Activated naive CD4-positive, alpha-beta T cell treated with anti-CD3 and anti-CD28 coated beads, Interleukin-2, amount 50 U/mL, for 24 hours (primary cell): ENCODE measurements at regions not wholly inside any gene's neighbourhood (a gene's known extent, or its start where the extent isn't known, plus 50 kb on each side); places are given as distances from the start of the nearest gene placed in this dataset.

Experiments
- H3K27ac Mint-ChIP-seq: one replicate; pipeline ENCODE4 v1.8.0; 2021; ENCODE audit warnings: mild to moderate bottlenecking, mixed read lengths
- H3K27me3 Mint-ChIP-seq: one replicate; pipeline ENCODE4 v1.8.0; 2021; ENCODE audit warnings: mixed read lengths
- H3K36me3 Mint-ChIP-seq: one replicate; pipeline ENCODE4 v1.8.0; 2021; ENCODE audit warnings: mixed read lengths
- H3K4me1 Mint-ChIP-seq: one replicate; pipeline ENCODE4 v1.8.0; 2021; ENCODE audit warnings: mixed read lengths
- H3K4me3 Mint-ChIP-seq: one replicate; pipeline ENCODE4 v1.8.0; 2021; ENCODE audit warnings: mild to moderate bottlenecking, mixed read lengths
- H3K9me3 Mint-ChIP-seq: one replicate; pipeline ENCODE4 v1.8.0; 2021; ENCODE audit warnings: mixed read lengths

DNA sequence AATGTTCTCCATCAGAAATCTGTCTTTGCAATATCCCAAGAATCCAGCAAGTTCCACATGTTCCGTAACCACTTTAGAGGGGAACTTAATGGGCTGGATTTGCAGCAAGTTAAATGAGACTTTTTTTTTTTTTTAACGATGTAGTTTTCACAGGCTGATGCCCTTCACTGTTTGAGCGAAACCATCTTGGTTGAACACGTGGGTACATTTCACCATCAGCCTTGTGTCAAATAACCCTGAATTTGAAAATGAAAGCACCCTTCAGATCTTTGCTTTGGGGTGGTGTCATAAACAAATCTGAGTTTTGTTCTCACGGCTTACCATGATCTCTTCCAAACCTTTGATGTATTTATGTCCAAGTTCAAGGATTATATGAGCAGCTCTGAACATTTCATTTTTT is 73.7 kb upstream of the EXOC2 start:
- Mint-ChIP-seq H3K27me3 (peaks cover 13% of the 10 kb centered on the region), H3K4me1 (no peaks in the 10 kb centered on the region), H3K27ac (no peak overlapping the region), H3K9me3 (no peaks in the 10 kb centered on the region), H3K36me3 (peaks cover 1% of the 10 kb centered on the region), H3K4me3 (no peak overlapping the region)

DNA sequence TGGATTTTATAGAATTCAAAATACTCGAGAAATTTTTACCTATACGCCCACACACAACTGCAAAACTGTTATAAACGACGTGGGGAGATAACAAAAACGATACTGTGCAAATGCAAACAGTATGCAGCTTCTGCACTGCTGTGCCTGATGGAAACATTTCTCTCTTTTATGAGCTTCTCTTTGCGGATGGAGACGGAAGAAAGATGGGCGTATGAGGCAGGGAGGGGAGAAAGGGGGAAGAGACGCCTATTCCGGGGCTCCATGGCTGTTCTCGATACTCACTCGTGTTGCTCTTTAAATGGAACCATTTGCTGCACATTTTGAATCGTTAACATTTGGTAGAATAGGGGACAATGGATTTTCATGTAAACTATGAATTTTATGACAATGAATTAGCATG is 69.1 kb upstream of the EXOC2 start:
- H3K27ac Mint-ChIP-seq: no peak overlapping the region
- H3K9me3 Mint-ChIP-seq: no peaks in the 10 kb centered on the region
- H3K4me3 Mint-ChIP-seq: no peak overlapping the region
- H3K27me3 Mint-ChIP-seq: peaks cover 10% of the 10 kb centered on the region
- no peaks in the 10 kb centered on the region for H3K4me1 Mint-ChIP-seq
- peaks cover 1% of the 10 kb centered on the region for H3K36me3 Mint-ChIP-seq

DNA sequence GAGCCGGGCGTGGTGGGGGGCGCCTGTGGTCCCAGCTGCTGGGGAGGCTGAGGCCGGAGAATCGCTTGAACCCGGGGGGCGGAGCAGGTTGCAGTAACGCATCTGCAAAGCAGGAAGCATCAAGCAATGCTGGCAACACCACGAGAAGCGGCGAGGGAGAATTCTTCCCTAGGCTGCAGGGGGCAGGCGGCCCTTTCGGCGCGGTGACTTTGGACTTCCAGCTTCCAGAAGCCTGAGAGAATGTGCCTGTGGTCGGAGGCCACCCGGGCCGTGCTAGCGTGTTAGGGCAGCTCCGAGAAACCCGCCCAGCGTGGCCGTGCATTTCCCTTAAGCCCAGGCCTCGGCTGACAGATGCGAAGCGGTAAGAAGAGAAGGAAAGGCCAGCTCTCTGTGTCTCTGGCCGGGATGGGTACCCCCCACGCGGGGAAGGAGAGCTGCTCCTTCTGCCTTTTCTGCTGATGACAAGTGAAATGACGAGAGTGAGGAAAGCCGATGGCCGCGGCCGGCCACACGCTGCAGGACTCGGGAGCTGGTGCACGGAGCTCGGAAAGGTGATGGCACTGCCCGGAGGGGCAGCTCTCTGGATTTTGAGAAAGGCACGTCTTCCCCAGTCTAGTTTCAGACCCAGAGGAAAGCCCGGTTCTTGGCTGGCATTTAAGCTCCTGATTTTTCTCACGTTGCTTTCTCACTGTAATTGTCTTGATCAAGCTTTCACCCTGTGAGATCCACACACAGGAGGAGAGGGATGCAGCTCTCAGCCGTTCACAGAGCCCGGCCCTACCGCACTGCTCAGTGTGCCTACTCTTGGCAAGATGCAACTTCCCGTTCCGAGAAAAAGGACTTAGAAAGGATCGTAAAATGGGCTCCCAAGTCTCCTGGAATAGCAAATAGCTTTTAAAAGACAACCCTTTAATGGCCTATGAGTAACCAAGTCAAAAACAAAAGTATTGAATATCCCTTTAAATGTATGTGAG is 68.3 kb upstream of the EXOC2 start:
- Mint-ChIP-seq H3K4me3 (no peak overlapping the region), H3K27me3 (peaks cover 7% of the 10 kb centered on the region), H3K36me3 (peaks cover 1% of the 10 kb centered on the region), H3K9me3 (no peaks in the 10 kb centered on the region), H3K27ac (no peak overlapping the region), H3K4me1 (no peaks in the 10 kb centered on the region)

DNA sequence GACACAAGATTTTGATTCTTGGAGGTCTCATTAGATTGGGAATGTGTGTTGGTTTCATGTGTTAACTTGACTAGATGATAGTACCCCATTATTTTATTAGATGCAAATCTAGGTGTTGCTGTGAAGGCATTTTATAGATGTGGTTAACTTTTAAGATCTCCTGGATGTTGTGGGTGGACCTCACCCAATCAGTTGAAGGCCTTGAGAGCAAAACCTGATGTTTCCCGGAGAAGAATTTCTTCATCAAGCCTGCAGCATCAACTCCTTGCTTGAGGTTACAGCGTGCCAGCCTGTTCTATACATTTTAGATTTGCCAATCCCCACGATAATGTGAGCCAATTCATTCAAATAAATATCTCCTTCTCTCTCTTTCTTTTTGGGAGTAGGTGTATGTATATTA is 66.8 kb upstream of the EXOC2 start:
- Mint-ChIP-seq H3K4me3 (no peak overlapping the region), H3K36me3 (peaks cover 1% of the 10 kb centered on the region), H3K27me3 (peaks cover 4% of the 10 kb centered on the region), H3K9me3 (no peaks in the 10 kb centered on the region), H3K27ac (no peak overlapping the region), H3K4me1 (no peaks in the 10 kb centered on the region)

DNA sequence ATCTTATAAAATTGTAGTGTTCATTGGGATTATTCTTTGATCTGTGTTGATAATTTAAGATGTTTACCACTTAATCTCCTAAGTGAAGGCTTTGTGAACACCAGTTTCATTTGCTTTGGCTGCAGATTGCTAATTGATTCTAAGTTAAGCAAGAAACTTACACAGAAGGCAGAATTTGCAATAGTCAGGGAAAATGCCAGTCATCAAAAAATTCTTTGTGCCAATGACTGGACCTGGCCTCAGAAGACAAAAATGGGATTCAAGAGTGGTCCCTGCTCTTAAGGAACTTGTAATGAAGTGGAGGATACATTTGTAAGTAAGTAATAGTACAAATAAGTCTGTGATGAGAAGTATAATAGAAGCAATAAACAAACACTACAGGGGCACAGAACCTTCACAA is 63.3 kb upstream of the EXOC2 start:
- Mint-ChIP-seq H3K4me1 (no peaks in the 10 kb centered on the region), H3K4me3 (no peak overlapping the region), H3K27ac (no peak overlapping the region)

DNA sequence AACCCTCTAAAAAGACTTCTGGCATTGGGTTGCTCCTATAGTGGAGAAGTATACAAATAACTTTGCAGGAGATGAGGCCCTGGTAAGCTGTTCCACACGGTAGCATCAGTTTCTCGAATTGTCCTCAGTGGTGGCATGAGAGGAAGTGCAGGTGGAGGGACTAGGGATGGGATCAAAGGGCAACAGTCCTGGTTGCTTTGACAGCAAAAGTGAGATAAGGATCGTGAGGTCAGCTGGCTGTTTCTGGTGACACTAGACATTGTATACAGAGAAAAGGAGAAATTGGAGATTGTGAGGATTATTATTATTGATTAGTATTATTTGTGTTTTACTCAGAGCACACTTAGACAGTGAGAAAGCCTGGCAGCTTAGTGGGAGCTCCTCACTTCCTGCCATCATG is 61.3 kb upstream of the EXOC2 start:
- no peaks in the 10 kb centered on the region for H3K27me3 Mint-ChIP-seq
- no peaks in the 10 kb centered on the region for H3K9me3 Mint-ChIP-seq
- no peaks in the 10 kb centered on the region for H3K36me3 Mint-ChIP-seq
- no peak overlapping the region for H3K4me3 Mint-ChIP-seq
- H3K4me1 Mint-ChIP-seq: no peaks in the 10 kb centered on the region
- H3K27ac Mint-ChIP-seq: no peak overlapping the region

More for the DNA sequence above, 63.3 kb upstream of the EXOC2 start:
- Mint-ChIP-seq H3K9me3 (no peaks in the 10 kb centered on the region), H3K36me3 (no peaks in the 10 kb centered on the region), H3K27me3 (no peaks in the 10 kb centered on the region)

DNA sequence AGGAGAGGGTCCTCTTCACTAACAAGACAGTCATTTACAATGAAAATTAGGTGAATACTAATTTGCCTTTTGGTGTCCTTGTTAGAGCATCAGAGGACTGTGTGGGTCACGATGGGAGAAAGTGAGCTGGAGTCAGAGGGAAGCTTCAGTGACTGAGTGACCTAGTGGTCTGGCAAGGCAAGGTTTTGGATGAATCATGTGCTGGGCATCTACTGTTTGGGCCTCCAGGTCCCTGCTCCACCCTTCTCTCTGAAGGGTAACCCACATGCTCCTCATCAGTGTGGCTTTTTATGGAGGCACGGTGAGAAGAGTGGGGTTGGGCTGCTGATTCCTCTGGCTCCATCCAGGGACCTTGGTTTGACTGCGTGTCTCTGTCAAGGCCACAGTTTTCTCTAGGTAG is 60.5 kb upstream of the EXOC2 start:
- Mint-ChIP-seq H3K27ac (no peak overlapping the region), H3K36me3 (no peaks in the 10 kb centered on the region), H3K4me1 (no peaks in the 10 kb centered on the region), H3K4me3 (no peak overlapping the region), H3K9me3 (no peaks in the 10 kb centered on the region), H3K27me3 (no peaks in the 10 kb centered on the region)

DNA sequence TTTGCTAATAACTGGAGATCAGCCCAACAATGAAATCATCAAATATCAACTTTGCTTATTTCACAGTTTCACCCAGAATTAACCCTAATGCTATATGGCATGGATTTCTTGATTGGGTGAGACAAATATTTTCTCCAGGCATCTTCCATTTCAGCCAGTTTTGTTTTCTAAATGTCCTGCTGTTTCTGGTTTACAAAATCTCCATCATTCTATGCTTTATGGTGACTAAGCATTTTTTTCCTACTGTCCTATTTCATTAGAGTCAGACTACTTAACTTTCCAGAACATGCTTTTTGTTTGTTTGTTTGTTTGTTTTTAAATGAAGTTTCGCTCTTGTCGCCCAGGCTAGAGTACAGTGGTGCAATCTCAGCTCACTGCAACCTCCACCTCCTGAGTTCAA is 59.5 kb upstream of the EXOC2 start:
- Mint-ChIP-seq H3K36me3 (no peaks in the 10 kb centered on the region), H3K27me3 (no peaks in the 10 kb centered on the region), H3K4me1 (no peaks in the 10 kb centered on the region), H3K27ac (no peak overlapping the region), H3K9me3 (no peaks in the 10 kb centered on the region), H3K4me3 (no peak overlapping the region)

DNA sequence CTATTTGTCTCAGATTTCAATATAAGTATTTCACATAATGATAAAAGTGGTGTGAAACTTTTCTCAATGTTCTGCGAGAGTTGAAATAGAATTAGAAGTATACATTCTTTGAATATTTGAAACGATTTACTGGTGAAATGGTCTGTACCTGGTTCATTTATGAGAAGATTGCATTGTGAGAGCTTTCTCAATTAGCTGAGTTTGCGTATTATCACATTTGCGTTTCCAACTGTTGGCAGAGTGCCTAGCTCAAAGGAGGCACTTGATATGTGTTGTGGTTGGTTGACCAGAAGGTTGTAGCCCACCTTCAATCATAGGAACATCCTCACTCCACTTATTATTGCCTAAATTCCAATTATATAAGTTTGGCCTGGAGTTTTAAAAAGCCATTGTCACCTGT is 58.8 kb upstream of the EXOC2 start:
- no peaks in the 10 kb centered on the region for H3K9me3 Mint-ChIP-seq
- no peaks in the 10 kb centered on the region for H3K27me3 Mint-ChIP-seq
- no peaks in the 10 kb centered on the region for H3K36me3 Mint-ChIP-seq
- no peak overlapping the region for H3K4me3 Mint-ChIP-seq
- H3K27ac Mint-ChIP-seq: no peak overlapping the region
- no peaks in the 10 kb centered on the region for H3K4me1 Mint-ChIP-seq

DNA sequence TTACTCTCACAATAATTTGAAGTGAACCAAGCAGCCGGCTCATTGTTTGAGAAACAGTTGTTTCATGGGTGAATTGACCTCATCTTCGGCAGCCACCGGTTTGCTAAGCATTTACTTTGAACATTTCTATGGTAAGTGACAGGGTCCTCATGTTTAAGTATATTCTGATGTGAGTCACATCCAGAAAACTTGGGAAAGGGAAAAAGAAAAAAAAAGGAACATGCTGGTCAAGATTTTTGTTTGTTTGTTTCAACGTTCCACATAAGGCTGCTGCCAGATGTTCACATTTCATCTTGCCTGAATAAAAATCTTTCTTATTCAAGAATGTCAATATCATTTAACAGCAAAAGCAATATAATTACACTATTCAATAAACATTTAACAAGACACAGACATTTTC is 55.0 kb upstream of the EXOC2 start:
- Mint-ChIP-seq H3K36me3 (no peaks in the 10 kb centered on the region), H3K27ac (no peak overlapping the region), H3K9me3 (no peaks in the 10 kb centered on the region), H3K4me1 (no peaks in the 10 kb centered on the region), H3K27me3 (no peaks in the 10 kb centered on the region), H3K4me3 (no peak overlapping the region)

DNA sequence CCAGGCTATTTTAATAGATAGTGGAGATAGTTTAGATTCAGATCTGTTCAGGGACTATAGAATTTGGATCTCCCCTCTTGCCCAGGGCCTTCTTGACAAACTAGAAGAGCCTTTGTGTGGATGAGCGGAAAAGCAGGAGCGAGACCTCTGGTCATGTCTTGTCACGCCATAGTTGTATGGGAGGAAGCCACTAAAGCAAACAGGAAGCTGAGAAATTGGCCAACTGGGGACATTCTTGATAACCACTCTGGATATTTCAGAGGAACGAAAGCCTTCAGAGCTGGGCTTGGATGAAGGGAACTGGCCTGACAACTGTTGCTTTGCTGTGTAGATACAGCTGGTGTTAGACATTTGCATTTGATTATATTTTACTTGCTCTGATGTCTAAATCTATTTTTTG is 54.1 kb upstream of the EXOC2 start:
- no peaks in the 10 kb centered on the region for H3K9me3 Mint-ChIP-seq
- H3K27ac Mint-ChIP-seq: no peak overlapping the region
- no peaks in the 10 kb centered on the region for H3K36me3 Mint-ChIP-seq
- no peaks in the 10 kb centered on the region for H3K27me3 Mint-ChIP-seq
- no peaks in the 10 kb centered on the region for H3K4me1 Mint-ChIP-seq
- no peak overlapping the region for H3K4me3 Mint-ChIP-seq

DNA sequence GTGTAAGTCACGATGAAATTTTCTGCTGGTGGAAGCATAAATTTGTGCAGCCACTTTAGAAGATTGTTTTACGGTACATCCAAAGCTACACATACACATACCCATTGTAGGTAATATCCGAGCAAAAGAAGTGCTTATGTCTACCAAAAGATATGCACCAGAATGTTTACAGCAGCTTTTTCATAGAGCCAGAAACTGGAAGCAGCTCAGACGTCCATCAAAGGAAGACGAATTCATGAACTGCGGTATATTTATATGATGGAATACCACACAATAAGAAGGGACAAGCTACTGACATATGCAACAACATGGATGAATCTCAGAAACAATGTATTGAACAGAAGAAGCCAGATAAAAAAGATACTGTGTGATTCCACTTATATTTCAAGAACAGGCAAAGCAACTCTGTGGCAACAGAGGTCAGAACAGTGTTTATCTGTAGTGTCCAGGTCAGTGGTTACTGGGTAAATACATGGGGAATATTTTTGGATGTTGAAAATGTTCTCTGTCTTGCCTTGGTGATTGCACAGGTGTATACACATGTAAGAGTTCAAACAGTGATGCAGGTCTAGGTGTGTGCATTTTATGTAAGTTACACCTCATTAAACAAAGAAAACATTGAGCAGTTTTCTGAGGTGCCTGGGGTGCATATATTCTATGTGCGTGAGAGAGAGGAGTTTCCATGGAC is 51.9 kb upstream of the EXOC2 start:
- Mint-ChIP-seq H3K36me3 (peaks cover 3% of the 10 kb centered on the region), H3K4me1 (no peaks in the 10 kb centered on the region), H3K9me3 (no peaks in the 10 kb centered on the region), H3K4me3 (no peak overlapping the region), H3K27ac (no peak overlapping the region), H3K27me3 (no peaks in the 10 kb centered on the region)

DNA sequence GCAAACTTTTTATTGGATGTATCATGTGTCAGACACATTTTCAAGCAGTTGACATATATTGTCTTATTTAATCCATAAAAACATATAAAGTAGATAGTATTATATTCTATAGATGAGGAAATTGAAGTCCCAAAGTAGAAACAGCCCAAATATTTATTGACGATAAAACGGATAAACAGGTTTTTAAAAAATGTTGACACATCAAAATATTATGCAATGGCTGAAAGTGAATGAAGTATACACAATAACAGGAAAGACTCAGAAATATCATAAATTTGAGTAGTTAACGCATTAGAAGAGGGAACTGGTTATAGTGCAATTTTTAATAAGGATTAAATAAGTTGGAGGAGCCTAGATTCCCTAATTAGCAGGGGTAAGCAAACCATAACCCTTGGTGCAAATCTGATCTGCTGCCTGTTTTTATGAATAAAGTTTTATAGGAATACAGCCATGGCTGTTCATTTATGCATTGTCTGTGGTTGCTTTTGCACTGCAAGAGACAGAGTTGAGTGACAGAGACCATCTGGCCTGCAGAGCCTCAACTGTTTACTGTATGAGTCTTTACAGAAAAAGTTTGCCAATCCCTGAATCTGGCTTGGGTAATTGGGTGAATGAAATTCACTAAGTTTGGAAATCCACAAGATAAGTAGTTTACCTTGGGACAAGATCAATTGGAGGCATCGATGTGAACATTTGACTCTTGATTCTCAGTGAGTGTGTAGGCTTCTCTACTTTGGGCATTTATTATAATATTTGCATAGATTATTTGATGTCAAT is 50.6 kb upstream of the EXOC2 start:
- no peak overlapping the region for H3K4me3 Mint-ChIP-seq
- no peaks in the 10 kb centered on the region for H3K4me1 Mint-ChIP-seq
- H3K36me3 Mint-ChIP-seq: peaks cover 3% of the 10 kb centered on the region
- no peaks in the 10 kb centered on the region for H3K27me3 Mint-ChIP-seq
- no peak overlapping the region for H3K27ac Mint-ChIP-seq
- H3K9me3 Mint-ChIP-seq: no peaks in the 10 kb centered on the region
